ENCODE measurements at regions not wholly inside any gene's neighbourhood (a gene's known extent, or its start where the extent isn't known, plus 50 kb on each side); places are given as distances from the start of the nearest gene placed in this dataset.

DNA sequence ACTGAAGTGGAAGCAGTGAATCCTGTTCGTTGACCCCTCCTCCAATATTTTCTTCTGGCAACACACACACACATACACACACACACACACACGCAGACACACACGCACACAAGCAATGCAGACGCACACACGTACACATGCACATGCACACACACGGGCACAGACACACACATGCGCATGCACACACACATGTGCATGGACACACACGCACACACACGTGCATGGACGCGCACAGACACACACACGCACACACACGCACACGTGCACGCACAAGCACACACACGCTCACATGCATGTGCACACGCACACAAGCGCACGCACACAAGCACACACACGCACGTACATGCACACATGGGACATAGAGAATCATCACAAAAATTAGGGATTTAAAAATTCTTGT, 488.2 kb upstream of the TPK1 start:
- no peaks in the 10 kb centered on the region for H3K27me3 Mint-ChIP-seq
- no peaks in the 10 kb centered on the region for H3K27me3 ChIP-seq (ENCODE audit: insufficient read depth, low read length, poor library complexity, severe bottlenecking)
- H3K4me1 Mint-ChIP-seq: no peaks in the 10 kb centered on the region
- H3K9me3 ChIP-seq (ENCODE audit: low read length): no peaks in the 10 kb centered on the region
- DNase-seq: no peak
- H3K27ac ChIP-seq (ENCODE audit: low read depth, low read length): no peak overlapping the region
- ChIA-PET CTCF (no interaction called here), POLR2A (no interaction called here)
- no peak overlapping the region for H3K27ac Mint-ChIP-seq
- H3K9me3 Mint-ChIP-seq: peaks cover 0 to 4% (median 0%) of the 10 kb centered on the region in 5 donors
- H3K4me3 ChIP-seq (ENCODE audit: low read length): no peak overlapping the region
- H3K36me3 ChIP-seq (ENCODE audit: insufficient read depth, low read length): no peaks in the 10 kb centered on the region
- H3K4me1 ChIP-seq (ENCODE audit: insufficient read depth, low read length): no peaks in the 10 kb centered on the region
- H3K4me3 Mint-ChIP-seq: no peak overlapping the region
- H3K36me3 Mint-ChIP-seq: no peaks in the 10 kb centered on the region

DNA sequence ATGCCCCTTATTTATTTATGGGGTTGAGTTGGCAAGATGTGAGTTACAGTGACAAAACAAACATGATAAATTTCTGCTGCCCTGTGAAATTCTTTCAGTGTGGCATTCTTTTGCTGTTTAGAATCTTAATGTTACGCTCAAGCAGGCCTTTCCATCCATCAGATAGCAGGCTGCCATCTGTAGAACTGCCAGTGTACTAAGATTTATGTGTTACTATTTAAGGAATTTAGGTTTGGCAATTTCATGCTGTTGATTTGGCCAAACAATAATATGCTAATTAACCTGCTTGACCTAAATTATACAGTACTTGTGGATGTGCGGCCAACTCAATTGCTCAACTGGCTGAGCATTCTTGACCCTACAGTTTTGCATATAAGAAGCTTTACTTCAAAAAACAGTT, 477.7 kb upstream of the TPK1 start:
- no peak overlapping the region for H3K4me3 ChIP-seq (ENCODE audit: low read length)
- H3K36me3 Mint-ChIP-seq: no peaks in the 10 kb centered on the region
- no peaks in the 10 kb centered on the region for H3K27me3 ChIP-seq (ENCODE audit: insufficient read depth, low read length, poor library complexity, severe bottlenecking)
- H3K4me1 Mint-ChIP-seq: no peaks in the 10 kb centered on the region
- DNase-seq: no peak
- no peak overlapping the region for H3K27ac ChIP-seq (ENCODE audit: low read depth, low read length)
- POLR2A ChIA-PET: no interaction called here
- H3K27me3 Mint-ChIP-seq: no peaks in the 10 kb centered on the region
- H3K36me3 ChIP-seq (ENCODE audit: insufficient read depth, low read length): no peaks in the 10 kb centered on the region
- no peak overlapping the region for H3K27ac Mint-ChIP-seq
- no peaks in the 10 kb centered on the region for H3K9me3 ChIP-seq (ENCODE audit: low read length)
- peaks cover 0 to 19% (median 4%) of the 10 kb centered on the region in 5 donors for H3K9me3 Mint-ChIP-seq
- H3K4me1 ChIP-seq (ENCODE audit: insufficient read depth, low read length): no peaks in the 10 kb centered on the region
- H3K4me3 Mint-ChIP-seq: no peak overlapping the region
- CTCF ChIA-PET: no interaction called here

DNA sequence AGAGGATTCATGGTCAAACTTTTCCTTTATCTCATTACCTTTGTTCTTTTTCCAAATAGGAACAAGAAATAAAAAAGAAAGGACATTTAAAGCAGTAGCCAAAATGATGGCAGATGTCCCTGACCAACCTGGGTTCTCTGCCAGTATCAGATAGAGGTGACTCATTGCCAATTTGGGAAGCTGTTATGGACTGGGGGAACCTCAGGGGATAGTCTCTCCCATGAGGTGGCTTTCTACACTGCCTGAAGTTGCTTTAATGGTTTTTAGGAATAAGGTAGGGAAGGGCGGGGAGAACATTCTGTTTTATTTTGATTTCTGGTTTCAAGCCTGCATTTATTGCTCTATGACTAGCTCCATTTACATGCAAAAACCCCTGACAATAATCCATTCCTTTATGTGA, 457.9 kb upstream of the TPK1 start:
- no peaks in the 10 kb centered on the region for H3K27me3 Mint-ChIP-seq
- DNase-seq: no peak
- Histone ChIP-seq H3K27ac (ENCODE audit: low read depth, low read length) (no peak overlapping the region), H3K9me3 (ENCODE audit: low read length) (no peaks in the 10 kb centered on the region), H3K27me3 (ENCODE audit: insufficient read depth, low read length, poor library complexity, severe bottlenecking) (no peaks in the 10 kb centered on the region), H3K4me3 (ENCODE audit: low read length) (no peak overlapping the region), H3K36me3 (ENCODE audit: insufficient read depth, low read length) (no peaks in the 10 kb centered on the region), H3K4me1 (ENCODE audit: insufficient read depth, low read length) (no peaks in the 10 kb centered on the region)
- POLR2A ChIA-PET: no interaction called here
- H3K27ac Mint-ChIP-seq: no peak overlapping the region
- no peak overlapping the region for H3K4me3 Mint-ChIP-seq
- CTCF ChIA-PET: no interaction called here
- no peaks in the 10 kb centered on the region for H3K4me1 Mint-ChIP-seq
- H3K9me3 Mint-ChIP-seq: peaks cover 0 to 12% (median 0%) of the 10 kb centered on the region in 5 donors
- no peaks in the 10 kb centered on the region for H3K36me3 Mint-ChIP-seq

DNA sequence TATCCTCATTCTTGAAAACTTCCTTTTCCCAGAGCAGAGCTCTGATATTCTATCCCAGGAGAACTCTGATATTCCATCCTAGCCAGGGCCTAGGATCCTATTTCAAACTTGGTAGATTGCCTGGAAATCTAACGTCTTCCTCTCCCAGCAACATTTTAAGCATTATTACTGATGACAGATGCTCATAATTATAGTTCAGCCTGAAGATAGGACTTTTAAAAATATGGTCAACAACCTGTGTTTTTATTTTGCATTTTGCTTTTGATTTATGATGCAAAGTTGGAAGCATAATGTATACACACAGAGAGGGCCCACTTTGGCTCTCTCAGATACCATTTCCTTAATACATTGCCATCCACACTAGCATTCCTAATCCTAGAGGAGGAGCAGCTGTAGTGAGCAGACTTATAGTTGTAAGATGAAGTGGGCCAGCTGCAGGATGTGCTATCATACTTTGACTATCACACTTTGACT, 457.4 kb upstream of the TPK1 start:
- Histone ChIP-seq H3K27ac (ENCODE audit: low read depth, low read length) (no peak overlapping the region), H3K9me3 (ENCODE audit: low read length) (no peaks in the 10 kb centered on the region), H3K4me3 (ENCODE audit: low read length) (no peak overlapping the region), H3K36me3 (ENCODE audit: insufficient read depth, low read length) (no peaks in the 10 kb centered on the region), H3K4me1 (ENCODE audit: insufficient read depth, low read length) (no peaks in the 10 kb centered on the region), H3K27me3 (ENCODE audit: insufficient read depth, low read length, poor library complexity, severe bottlenecking) (no peaks in the 10 kb centered on the region)
- no peak overlapping the region for H3K4me3 Mint-ChIP-seq
- ChIA-PET POLR2A (no interaction called here), CTCF (no interaction called here)
- no peaks in the 10 kb centered on the region for H3K4me1 Mint-ChIP-seq
- no peaks in the 10 kb centered on the region for H3K36me3 Mint-ChIP-seq
- H3K9me3 Mint-ChIP-seq: peaks cover 0 to 9% (median 0%) of the 10 kb centered on the region in 5 donors
- no peaks in the 10 kb centered on the region for H3K27me3 Mint-ChIP-seq
- DNase-seq: no peak
- H3K27ac Mint-ChIP-seq: no peak overlapping the region

GRCh38 chr7:145289384-145289783, 453.5 kb upstream of the TPK1 start:
- Histone ChIP-seq H3K4me3 (ENCODE audit: low read length) (no peak overlapping the region), H3K36me3 (ENCODE audit: insufficient read depth, low read length) (no peaks in the 10 kb centered on the region), H3K27ac (ENCODE audit: low read depth, low read length) (no peak overlapping the region), H3K9me3 (ENCODE audit: low read length) (no peaks in the 10 kb centered on the region), H3K4me1 (ENCODE audit: insufficient read depth, low read length) (no peaks in the 10 kb centered on the region), H3K27me3 (ENCODE audit: insufficient read depth, low read length, poor library complexity, severe bottlenecking) (no peaks in the 10 kb centered on the region)
- H3K4me1 Mint-ChIP-seq: no peaks in the 10 kb centered on the region
- DNase-seq: no peak
- H3K4me3 Mint-ChIP-seq: no peak overlapping the region
- ChIA-PET POLR2A (no interaction called here), CTCF (no interaction called here)
- no peaks in the 10 kb centered on the region for H3K36me3 Mint-ChIP-seq
- no peaks in the 10 kb centered on the region for H3K27me3 Mint-ChIP-seq
- peaks cover 0 to 3% (median 2%) of the 10 kb centered on the region in 5 donors for H3K9me3 Mint-ChIP-seq
- no peak overlapping the region for H3K27ac Mint-ChIP-seq

- Histone ChIP-seq H3K4me3 (ENCODE audit: low read length) (no peak overlapping the region), H3K4me1 (ENCODE audit: insufficient read depth, low read length) (no peaks in the 10 kb centered on the region), H3K27ac (ENCODE audit: low read depth, low read length) (no peak overlapping the region), H3K27me3 (ENCODE audit: insufficient read depth, low read length, poor library complexity, severe bottlenecking) (no peaks in the 10 kb centered on the region), H3K9me3 (ENCODE audit: low read length) (no peaks in the 10 kb centered on the region), H3K36me3 (ENCODE audit: insufficient read depth, low read length) (no peaks in the 10 kb centered on the region)
- Mint-ChIP-seq H3K4me1 (no peaks in the 10 kb centered on the region), H3K27ac (no peak overlapping the region), H3K27me3 (no peaks in the 10 kb centered on the region), H3K9me3 (peaks cover 9 to 32% (median 20%) of the 10 kb centered on the region in 5 donors), H3K36me3 (peaks cover 0 to 2% (median 0%) of the 10 kb centered on the region in 3 donors), H3K4me3 (no peak overlapping the region)
- ChIA-PET POLR2A (no interaction called here), CTCF (no interaction called here)
- no peak for DNase-seq
These were observed 440.3 kb upstream of the TPK1 start for GRCh38 chr7:145276118-145276517.

DNA sequence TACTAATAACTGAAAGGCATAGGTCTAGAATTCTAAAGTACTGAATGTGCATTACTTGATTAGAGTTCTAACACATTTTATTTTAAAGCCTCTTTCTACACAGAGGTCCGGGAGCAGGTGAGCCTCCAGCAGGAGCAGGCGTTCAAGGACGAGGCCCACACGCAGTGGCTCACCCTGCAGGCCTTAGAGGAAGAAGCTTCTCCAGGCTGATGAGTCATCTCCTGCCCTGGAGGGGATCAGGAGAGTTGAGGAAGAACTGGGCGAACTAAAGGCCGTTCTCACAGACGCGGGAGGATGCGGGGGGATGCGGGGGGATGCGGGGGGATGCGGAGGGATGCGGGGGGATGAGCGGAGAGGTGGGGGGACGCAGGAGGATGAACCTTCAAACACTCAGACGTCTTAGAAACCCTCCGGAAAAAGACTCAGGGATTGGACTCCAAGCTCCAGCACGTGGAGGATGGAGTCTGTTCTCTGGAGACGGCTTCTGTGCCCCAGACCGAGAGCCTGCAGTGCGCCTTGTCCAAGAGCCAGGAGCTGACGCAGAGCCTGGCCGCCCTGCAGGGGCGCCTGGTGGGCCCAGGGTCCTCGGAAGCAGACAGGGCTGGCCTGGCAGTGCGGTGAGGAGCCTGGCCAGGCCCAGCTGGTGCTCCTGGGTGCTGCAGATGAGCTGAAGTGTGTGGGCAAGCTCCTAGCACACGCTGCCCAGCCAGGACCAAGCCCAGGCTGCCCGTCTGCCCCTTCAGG, 433.7 kb upstream of the TPK1 start:
- Histone ChIP-seq H3K4me1 (ENCODE audit: insufficient read depth, low read length) (no peaks in the 10 kb centered on the region), H3K27me3 (ENCODE audit: insufficient read depth, low read length, poor library complexity, severe bottlenecking) (no peaks in the 10 kb centered on the region), H3K27ac (ENCODE audit: low read depth, low read length) (no peak overlapping the region), H3K9me3 (ENCODE audit: low read length) (no peaks in the 10 kb centered on the region), H3K36me3 (ENCODE audit: insufficient read depth, low read length) (no peaks in the 10 kb centered on the region), H3K4me3 (ENCODE audit: low read length) (no peak overlapping the region)
- no peak for DNase-seq
- ChIA-PET CTCF (no interaction called here), POLR2A (no interaction called here)
- peaks cover 2 to 13% (median 7%) of the 10 kb centered on the region in 5 donors for H3K9me3 Mint-ChIP-seq
- no peaks in the 10 kb centered on the region for H3K36me3 Mint-ChIP-seq
- no peaks in the 10 kb centered on the region for H3K27me3 Mint-ChIP-seq
- H3K4me3 Mint-ChIP-seq: no peak overlapping the region
- H3K27ac Mint-ChIP-seq: no peak overlapping the region
- H3K4me1 Mint-ChIP-seq: no peaks in the 10 kb centered on the region

- POLR2A ChIA-PET: no interaction called here
- H3K4me1 Mint-ChIP-seq: no peaks in the 10 kb centered on the region
- H3K9me3 Mint-ChIP-seq: peaks cover 0 to 7% (median 5%) of the 10 kb centered on the region in 5 donors
- no peak for DNase-seq
- no peak overlapping the region for H3K27ac ChIP-seq (ENCODE audit: low read depth, low read length)
- CTCF ChIA-PET: no interaction called here
- H3K27me3 ChIP-seq (ENCODE audit: insufficient read depth, low read length, poor library complexity, severe bottlenecking): no peaks in the 10 kb centered on the region
- H3K36me3 Mint-ChIP-seq: no peaks in the 10 kb centered on the region
- H3K9me3 ChIP-seq (ENCODE audit: low read length): no peaks in the 10 kb centered on the region
- no peak overlapping the region for H3K27ac Mint-ChIP-seq
- H3K4me3 Mint-ChIP-seq: no peak overlapping the region
- no peak overlapping the region for H3K4me3 ChIP-seq (ENCODE audit: low read length)
- H3K36me3 ChIP-seq (ENCODE audit: insufficient read depth, low read length): no peaks in the 10 kb centered on the region
- H3K4me1 ChIP-seq (ENCODE audit: insufficient read depth, low read length): no peaks in the 10 kb centered on the region
- no peaks in the 10 kb centered on the region for H3K27me3 Mint-ChIP-seq
These were observed 429.3 kb upstream of the TPK1 start for GRCh38 chr7:145265180-145265579.

Data from CD8-positive, alpha-beta memory T cell (primary cell).